Dermis microvascular lymphatic vessel endothelial cell (primary cell): ENCODE measurements at regions not wholly inside any gene's neighbourhood (a gene's known extent, or its start where the extent isn't known, plus 50 kb on each side); places are given as distances from the start of the nearest gene placed in this dataset.
A peak's percentile ranks its signal among the peaks of the same experiment; 100 is the strongest.
"Not testable (repeated sequence)": the region's sequence is repeated elsewhere in the genome, so short reads cannot be mapped to it uniquely, and the experiment has no call there.

Experiments
- DNase-seq, 2 donors: peaks; one replicate each; pipeline versions ENCODE4 v3.0.0 to v3.0.0-alpha.2; 2010; ENCODE audit warnings: low read depth in 2 of 2

DNA sequence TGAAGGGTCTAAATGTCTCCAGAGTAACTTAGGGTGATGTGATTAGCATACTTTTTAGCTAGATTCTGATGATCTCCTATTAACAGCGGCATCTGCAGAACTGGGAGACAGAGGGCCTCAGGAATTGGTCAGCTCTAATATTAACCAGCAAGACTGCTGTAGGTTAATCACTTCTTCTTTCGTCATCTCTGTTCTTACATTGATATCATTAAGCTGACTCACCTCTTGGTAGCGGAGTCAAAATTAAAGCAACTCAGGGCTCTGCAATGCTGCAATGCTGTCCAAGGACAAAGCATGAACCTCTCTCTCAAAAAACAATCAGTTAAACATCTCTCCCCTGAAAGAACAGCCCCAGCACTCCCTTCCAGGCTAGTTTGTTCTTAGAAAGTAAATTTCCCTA, 57.5 kb upstream of the TRA2B start:
- DNase-seq: no peak

DNA sequence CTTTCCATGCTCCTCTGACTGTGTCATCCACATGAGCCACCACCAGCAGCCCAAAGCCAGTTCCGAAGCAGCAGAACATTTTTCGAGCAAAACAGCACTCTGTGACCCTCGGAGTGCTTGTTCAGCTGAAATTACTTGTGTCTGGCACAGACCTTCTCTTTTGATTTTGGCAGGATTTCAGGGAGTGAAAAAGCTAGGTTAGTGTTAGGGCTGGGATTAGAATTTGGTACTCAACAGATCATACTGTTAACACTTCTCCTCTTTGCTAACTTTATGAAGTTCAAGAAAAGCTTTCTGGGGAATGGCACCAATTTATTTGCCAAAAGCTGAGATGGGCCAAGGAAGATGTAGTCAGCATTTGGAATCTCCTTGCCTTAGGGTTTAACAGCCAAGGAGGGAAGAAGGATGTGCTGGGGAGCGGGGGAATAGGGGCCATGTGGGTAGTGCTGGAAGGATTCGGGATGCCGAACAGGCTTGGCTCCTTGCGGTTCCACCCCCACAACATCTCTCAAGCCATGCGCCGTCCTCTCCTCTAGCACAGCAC, 55.1 kb upstream of the TRA2B start:
- peak in 1 of 2 donors; percentile 15 for DNase-seq

DNA sequence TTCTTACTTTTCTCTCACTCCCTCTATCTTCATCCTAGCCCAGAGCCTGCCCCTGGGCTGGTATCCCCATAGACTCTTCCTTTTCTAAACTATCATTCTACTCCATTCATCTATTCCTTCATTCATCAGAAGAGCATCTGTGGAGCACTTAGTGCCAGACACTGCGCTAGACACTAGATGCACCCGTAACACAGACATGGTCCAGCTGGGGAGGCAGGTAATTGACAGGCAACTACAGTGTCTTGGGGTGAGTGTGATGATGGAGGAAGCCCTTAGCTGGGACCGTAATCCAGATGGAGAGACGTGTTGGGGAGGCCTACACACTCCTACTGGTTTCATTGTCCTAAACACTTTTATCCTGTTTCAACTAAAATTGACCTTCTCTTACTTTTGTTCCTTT, 53.2 kb upstream of the TRA2B start:
- not testable (repeated sequence) for DNase-seq

DNA sequence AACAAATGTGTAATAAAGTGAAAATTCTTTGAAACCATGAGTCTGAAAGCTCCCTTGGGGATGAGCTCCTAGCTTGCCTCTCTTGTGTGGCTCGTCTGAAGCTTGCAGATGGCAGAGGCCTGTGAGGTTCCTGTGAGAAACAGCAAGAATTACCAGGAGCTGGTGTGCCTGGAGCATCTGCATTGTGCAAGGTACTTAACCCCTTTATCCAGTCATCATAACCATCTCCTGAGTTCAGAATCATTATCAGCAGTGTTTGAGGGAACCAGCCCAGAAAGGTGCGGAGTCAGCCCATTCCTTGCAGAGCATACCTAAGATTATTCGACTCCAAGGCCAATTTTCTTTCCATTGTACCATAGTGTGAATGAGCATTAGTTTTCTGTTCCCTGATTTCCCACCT, 51.7 kb upstream of the TRA2B start:
- no peak for DNase-seq

DNA sequence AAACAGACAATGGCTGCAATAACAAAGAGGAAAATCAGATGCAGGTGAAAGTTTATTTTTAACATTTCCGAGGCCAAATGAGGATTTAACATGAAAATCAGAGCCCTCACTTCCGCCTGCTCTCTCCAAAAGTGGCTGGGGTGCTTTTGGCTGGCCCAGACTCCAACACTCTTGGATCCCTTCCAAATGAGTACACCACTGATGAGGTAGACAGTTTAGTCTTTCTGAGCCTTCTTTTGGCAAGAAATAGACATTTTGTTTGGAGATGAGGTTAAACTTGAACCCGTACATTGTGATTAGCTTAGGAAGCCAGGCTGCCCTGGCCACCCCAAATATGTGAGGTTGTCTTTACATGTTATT, 51.0 kb upstream of the TRA2B start:
- DNase-seq: no peak

DNA sequence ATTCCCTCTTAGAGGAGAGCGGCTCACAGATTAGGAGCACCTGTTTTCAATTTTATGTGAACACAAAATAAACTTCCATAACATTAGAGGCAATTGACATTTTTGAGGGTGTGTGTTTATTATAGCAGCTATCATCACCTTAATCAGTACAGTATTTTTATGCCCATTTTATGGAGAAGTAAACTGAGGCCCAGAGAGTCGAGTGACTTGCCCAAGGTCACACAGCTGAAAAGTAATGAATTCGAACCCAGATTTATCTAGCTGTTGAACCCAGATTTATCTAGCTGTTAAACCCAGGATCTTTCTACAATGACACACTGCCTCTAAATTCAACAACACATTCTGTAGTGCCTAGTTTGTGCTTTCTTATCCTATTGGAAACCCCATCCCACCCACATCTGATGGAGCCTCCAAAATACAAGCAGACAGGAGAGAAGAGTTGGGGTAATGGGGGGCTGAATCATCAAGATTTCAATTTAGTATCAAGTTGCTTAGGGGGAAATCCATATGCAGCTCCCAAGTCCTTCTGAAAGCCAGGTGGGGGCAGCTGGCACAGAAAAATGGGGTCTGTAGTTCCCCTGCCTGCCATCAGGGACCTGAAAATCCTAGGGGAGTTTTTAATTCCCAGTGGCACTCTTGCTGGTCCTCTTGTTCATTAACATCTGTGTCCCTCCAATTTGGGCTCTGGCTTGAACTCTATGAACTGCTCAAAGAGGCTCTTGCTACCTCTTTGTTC, 50.4 kb upstream of the TRA2B start:
- no peak for DNase-seq
